CD4-positive, alpha-beta T cell (primary cell): ENCODE measurements at regions not wholly inside any gene's neighbourhood (a gene's known extent, or its start where the extent isn't known, plus 50 kb on each side); places are given as distances from the start of the nearest gene placed in this dataset.

Experiments
- ATAC-seq: fragments of 200-7000 bp; cut with Tn5 transposase; one replicate; pipeline ENCODE4 v1.10.0; 2022; ENCODE audit warnings: mild to moderate bottlenecking; ENCODE audit not compliant: poor library complexity
- CTCF ChIA-PET: fragments of 350-600 bp; sonication (Branson Sonifier 250); formaldehyde crosslinking; loops from one replicate; lab custom pipeline; 2021; ENCODE audit warnings: antibody characterized with exemption, inconsistent platforms; lab: Charles Lee
- POLR2A ChIA-PET: fragments of 350-600 bp; sonication (Branson Sonifier 250); formaldehyde crosslinking; loops from one replicate; lab custom pipeline; 2021; ENCODE audit warnings: antibody characterized with exemption, inconsistent platforms; lab: Charles Lee
- DNase-seq, 14 experiments: peaks; one replicate each; pipeline ENCODE4 v3.0.0-alpha.2; 2013 to 2020; ENCODE audit warnings: mixed read lengths in 2 of 14
- H3K27ac ChIP-seq, 2 donors: one replicate each; pipeline versions ENCODE4 v1.5.1 to v1.7.0; 2013; ENCODE audit warnings: low read length in 2 of 2, low read depth in 1 of 2, mild to moderate bottlenecking in 1 of 2
- H3K27me3 ChIP-seq, 2 experiments: 1 replicate in 1 of 2; 2 replicates in 1 of 2; pipeline versions ENCODE4 v1.6.1 to v1.7.0; 2013; ENCODE audit warnings: low read length in 2 of 2, control low read depth in 1 of 2, mild to moderate bottlenecking in 1 of 2, moderate library complexity in 1 of 2; ENCODE audit not compliant: insufficient read depth in 2 of 2, control insufficient read depth in 1 of 2
- H3K36me3 ChIP-seq: one replicate; pipeline ENCODE4 v1.6.1; 2013; ENCODE audit warnings: low read length, control low read depth; ENCODE audit not compliant: insufficient read depth
- H3K4me1 ChIP-seq: one replicate; pipeline ENCODE4 v1.6.1; 2013; ENCODE audit warnings: low read length, control low read depth; ENCODE audit not compliant: insufficient read depth
- H3K4me3 ChIP-seq: one replicate; pipeline ENCODE4 v1.5.1; 2013; ENCODE audit warnings: mild to moderate bottlenecking, low read length, moderate library complexity
- H3K9me3 ChIP-seq, 2 experiments: 1 replicate in 1 of 2; 2 replicates in 1 of 2; pipeline versions ENCODE4 v1.6.1 to v1.7.0; 2013; ENCODE audit warnings: low read length in 2 of 2, mild to moderate bottlenecking in 2 of 2, control low read depth in 1 of 2, moderate library complexity in 1 of 2; ENCODE audit not compliant: control insufficient read depth in 1 of 2, insufficient read depth in 1 of 2
- H3K27ac Mint-ChIP-seq: one replicate; pipeline ENCODE4 v1.8.0; 2020; ENCODE audit warnings: mixed read lengths
- H3K27me3 Mint-ChIP-seq: one replicate; pipeline ENCODE4 v1.8.0; 2021; ENCODE audit warnings: mixed read lengths
- H3K36me3 Mint-ChIP-seq: one replicate; pipeline ENCODE4 v1.8.0; 2021; ENCODE audit warnings: low read depth, mixed read lengths
- H3K4me1 Mint-ChIP-seq: one replicate; pipeline ENCODE4 v1.8.0; 2021; ENCODE audit warnings: low read depth, mixed read lengths
- H3K4me3 Mint-ChIP-seq: one replicate; pipeline ENCODE4 v1.8.0; 2020; ENCODE audit warnings: mild to moderate bottlenecking, mixed read lengths
- H3K9me3 Mint-ChIP-seq: one replicate; pipeline ENCODE4 v1.8.0; 2020; ENCODE audit warnings: mixed read lengths
- CTCF ChIP-seq: fragments of 200-600 bp; IDR thresholded peaks from one replicate; pipeline ENCODE4 v1.8.0; 2022; ENCODE audit warnings: antibody characterized with exemption, mild to moderate bottlenecking
- intact Hi-C, 2 experiments: fragments of 100-400 bp; cut with DNase I in 1 of 2; cut with micrococcal nuclease in 1 of 2; formaldehyde crosslinking; loops; one replicate each; pipeline versions ENCODE4 v1.15.1 to v1.9.0; 2023 to 2025; cut with DNase I, micrococcal nuclease

DNA sequence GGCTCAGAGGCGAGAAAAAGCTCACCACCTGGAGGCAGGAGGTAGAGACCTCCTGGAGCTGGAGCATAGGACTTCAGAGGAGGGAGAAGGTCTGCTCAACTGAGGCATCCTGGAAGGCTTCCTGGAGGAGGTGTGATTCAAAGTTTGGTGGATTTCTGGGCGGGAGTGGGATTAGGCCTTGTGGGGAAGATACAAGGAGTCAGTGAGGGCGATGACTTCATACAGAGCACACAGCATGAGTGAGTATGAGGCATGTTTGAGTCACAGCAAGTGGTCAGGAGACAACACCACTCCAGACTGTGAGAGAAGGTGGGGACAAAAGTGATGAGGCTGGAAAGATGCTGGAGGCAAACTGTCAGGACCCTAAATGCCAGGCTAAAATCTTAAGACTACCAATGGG, 77.6 kb downstream of the MATN1 start:
- Histone ChIP-seq H3K9me3 (no peaks in the 10 kb centered on the region), H3K4me3 (no peak overlapping the region), H3K27me3 (peaks cover 19 to 25% of the 10 kb centered on the region in 2 experiments), H3K36me3 (no peaks in the 10 kb centered on the region), H3K27ac (no peak overlapping the region), H3K4me1 (no peaks in the 10 kb centered on the region)
- peaks cover 55% of the 10 kb centered on the region for H3K27me3 Mint-ChIP-seq
- ChIA-PET CTCF (interaction anchor here (1.0 kb wide), 1 partner anchor 15 kb away, joined by 3 read pairs; no protein-coding TSS in a partner anchor), POLR2A (no interaction called here)
- no peaks in the 10 kb centered on the region for H3K36me3 Mint-ChIP-seq
- H3K4me3 Mint-ChIP-seq = no peak overlapping the region
- TF ChIP-seq CTCF = no peak
- no peaks in the 10 kb centered on the region for H3K9me3 Mint-ChIP-seq
- H3K4me1 Mint-ChIP-seq = peaks cover 11% of the 10 kb centered on the region
- H3K27ac Mint-ChIP-seq = no peak overlapping the region
- intact Hi-C loops = no loop called here
- ATAC-seq (no peak), DNase-seq (no peak)

DNA sequence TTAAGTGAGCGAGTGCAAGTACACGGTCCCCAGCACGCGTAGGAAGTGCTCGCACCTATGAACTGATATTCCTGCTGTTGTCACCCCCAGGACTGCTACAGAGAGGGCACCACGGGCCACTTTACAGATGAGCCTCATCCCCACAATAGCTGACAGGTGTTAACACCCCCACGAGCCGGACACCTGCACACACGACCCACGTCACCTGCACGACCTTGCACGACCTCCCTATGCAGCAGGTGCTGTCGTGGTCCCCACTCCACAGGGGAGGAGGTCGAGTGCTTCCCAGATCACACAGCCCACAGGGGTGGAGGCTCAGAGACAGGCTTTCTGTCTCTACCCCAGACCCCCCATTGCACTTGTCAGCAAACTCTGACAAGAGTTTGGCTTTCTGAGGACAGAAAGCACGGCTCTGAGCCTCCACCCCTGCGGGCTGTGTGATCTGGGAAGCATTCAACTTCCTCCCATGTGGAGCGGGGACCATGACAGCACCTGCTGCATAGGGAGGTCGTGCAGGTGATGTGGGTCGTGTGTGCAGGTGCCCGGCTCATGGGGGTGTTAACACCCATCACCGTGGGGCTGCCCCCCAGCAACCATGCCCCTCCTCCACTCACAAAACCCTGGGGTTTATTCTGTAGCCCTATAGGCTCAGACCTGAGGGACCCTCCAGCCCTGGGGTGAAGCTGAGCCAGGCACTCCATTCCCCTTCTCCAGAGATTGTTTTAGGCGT, 80.8 kb downstream of the MATN1 start:
- H3K27me3 Mint-ChIP-seq = peaks cover 34% of the 10 kb centered on the region
- Histone ChIP-seq H3K27ac (no peak overlapping the region), H3K27me3 (peaks cover 8 to 16% of the 10 kb centered on the region in 2 experiments), H3K4me3 (no peak overlapping the region), H3K4me1 (no peaks in the 10 kb centered on the region), H3K36me3 (no peaks in the 10 kb centered on the region), H3K9me3 (no peaks in the 10 kb centered on the region)
- H3K4me1 Mint-ChIP-seq = no peaks in the 10 kb centered on the region
- H3K27ac Mint-ChIP-seq = no peak overlapping the region
- H3K4me3 Mint-ChIP-seq = no peak overlapping the region
- no peaks in the 10 kb centered on the region for H3K9me3 Mint-ChIP-seq
- ATAC-seq = no peak
- intact Hi-C loops = no loop called here
- CTCF ChIA-PET = no interaction called here
- H3K36me3 Mint-ChIP-seq = no peaks in the 10 kb centered on the region
- DNase-seq = no peak
- POLR2A ChIA-PET = no interaction called here
- TF ChIP-seq CTCF = no peak

- H3K27me3 Mint-ChIP-seq = peaks cover 39% of the 10 kb centered on the region
- no peak overlapping the region for H3K27ac Mint-ChIP-seq
- Histone ChIP-seq H3K36me3 (no peaks in the 10 kb centered on the region), H3K27ac (no peak overlapping the region), H3K4me1 (no peaks in the 10 kb centered on the region), H3K9me3 (no peaks in the 10 kb centered on the region), H3K27me3 (peaks cover 4 to 16% of the 10 kb centered on the region in 2 experiments), H3K4me3 (no peak overlapping the region)
- intact Hi-C loops = no loop called here
- no peak overlapping the region for H3K4me3 Mint-ChIP-seq
- no peaks in the 10 kb centered on the region for H3K9me3 Mint-ChIP-seq
- ATAC-seq (no peak), DNase-seq (no peak)
- no peak for TF ChIP-seq CTCF
- ChIA-PET POLR2A (no interaction called here), CTCF (no interaction called here)
- H3K4me1 Mint-ChIP-seq = no peaks in the 10 kb centered on the region
- no peaks in the 10 kb centered on the region for H3K36me3 Mint-ChIP-seq
Observed at GRCh38 chr1:30641572-30642353, 81.6 kb downstream of the MATN1 start.
